Ovary (tissue), 3 donors: ENCODE measurements at regions not wholly inside any gene's neighbourhood (a gene's known extent, or its start where the extent isn't known, plus 50 kb on each side); places are given as distances from the start of the nearest gene placed in this dataset.

Experiments used
- EP300 ChIP-seq: sonication (generic); formaldehyde crosslinking; IDR thresholded peaks from one replicate; pipeline ENCODE4 v1.6.1; 2017; ENCODE audit warnings: antibody characterized with exemption
- POLR2A ChIP-seq: fragments of 450-650 bp; IDR thresholded peaks from one replicate; pipeline ENCODE4 v1.6.1; 2017; ENCODE audit warnings: antibody characterized with exemption, mild to moderate bottlenecking, moderate library complexity
- TF ChIP-seq, protein P1 (sequence below), 3 donors: fragments of 450-650 bp in 2 of 3; fragments of 200-600 bp in 1 of 3; IDR thresholded peaks; one replicate each; pipeline versions ENCODE4 v1.5.1 to v1.8.0; 2016 to 2022; ENCODE audit warnings: antibody characterized with exemption in 3 of 3, mild to moderate bottlenecking in 1 of 3
- donor health status: DM: no; HTN: no; CAD: no.

DNA sequence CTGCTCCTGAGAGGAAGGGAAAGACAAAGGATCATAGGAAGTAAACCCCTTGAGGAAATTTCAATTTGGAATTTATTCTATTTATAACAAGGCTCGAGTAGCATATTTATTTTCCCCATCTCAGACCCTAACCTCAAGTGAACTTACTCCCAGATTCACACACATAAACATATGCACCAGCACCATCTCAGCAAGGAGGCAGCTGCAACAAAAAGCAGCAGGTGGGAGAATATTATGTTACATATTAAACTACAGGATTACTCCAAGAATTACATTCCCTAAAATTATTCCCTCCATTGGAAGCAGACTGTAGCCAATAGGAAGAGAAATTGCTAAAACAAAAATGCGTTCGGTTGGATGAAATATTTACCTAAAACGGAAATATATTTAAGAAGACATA, 108.4 kb upstream of the PRSS3 start:
- TF ChIP-seq, protein P1, sequence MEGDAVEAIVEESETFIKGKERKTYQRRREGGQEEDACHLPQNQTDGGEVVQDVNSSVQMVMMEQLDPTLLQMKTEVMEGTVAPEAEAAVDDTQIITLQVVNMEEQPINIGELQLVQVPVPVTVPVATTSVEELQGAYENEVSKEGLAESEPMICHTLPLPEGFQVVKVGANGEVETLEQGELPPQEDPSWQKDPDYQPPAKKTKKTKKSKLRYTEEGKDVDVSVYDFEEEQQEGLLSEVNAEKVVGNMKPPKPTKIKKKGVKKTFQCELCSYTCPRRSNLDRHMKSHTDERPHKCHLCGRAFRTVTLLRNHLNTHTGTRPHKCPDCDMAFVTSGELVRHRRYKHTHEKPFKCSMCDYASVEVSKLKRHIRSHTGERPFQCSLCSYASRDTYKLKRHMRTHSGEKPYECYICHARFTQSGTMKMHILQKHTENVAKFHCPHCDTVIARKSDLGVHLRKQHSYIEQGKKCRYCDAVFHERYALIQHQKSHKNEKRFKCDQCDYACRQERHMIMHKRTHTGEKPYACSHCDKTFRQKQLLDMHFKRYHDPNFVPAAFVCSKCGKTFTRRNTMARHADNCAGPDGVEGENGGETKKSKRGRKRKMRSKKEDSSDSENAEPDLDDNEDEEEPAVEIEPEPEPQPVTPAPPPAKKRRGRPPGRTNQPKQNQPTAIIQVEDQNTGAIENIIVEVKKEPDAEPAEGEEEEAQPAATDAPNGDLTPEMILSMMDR (IDR thresholded peaks at IDR 0.05), result no peak
- TF ChIP-seq POLR2A (no peak), EP300 (no peak)
